ENCODE measurements at regions not wholly inside any gene's neighbourhood (a gene's known extent, or its start where the extent isn't known, plus 50 kb on each side); places are given as distances from the start of the nearest gene placed in this dataset.

DNA sequence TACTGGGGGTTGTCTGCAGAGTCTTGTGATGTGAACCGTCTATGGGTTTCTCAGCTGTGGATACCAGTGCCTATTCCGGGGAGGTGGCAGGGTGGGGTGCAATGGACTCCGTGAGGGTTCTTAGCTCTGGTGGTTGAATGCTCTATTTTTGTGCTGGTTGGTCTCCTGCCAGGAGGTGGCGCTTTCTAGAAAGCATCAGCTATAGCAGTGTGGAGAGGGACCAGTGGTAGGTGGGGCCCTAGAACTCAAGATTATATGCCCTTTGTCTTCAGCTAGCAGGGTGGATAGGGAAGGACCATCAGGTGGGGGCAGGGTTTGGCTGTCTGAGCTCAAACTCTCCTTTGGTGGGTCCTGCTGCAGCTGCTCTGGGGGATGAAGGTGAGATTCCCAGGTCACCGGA, 127.3 kb upstream of the PLD5 start:
- Histone ChIP-seq H3K4me3 (no peak overlapping the region), H3K4me1 (ENCODE audit: control insufficient read depth in 1 of 2, low read depth in 2 of 2) (no peaks in the 10 kb centered on the region), H3K36me3 (no peaks in the 10 kb centered on the region), H3K27me3 (replicated peaks; ENCODE audit: insufficient read depth) (no peaks in the 10 kb centered on the region), H3K9me3 (no peaks in the 10 kb centered on the region), H3K27ac (no peak overlapping the region)
- no peak for DNase-seq (ENCODE audit: low spot score)
- TF ChIP-seq, protein P1, sequence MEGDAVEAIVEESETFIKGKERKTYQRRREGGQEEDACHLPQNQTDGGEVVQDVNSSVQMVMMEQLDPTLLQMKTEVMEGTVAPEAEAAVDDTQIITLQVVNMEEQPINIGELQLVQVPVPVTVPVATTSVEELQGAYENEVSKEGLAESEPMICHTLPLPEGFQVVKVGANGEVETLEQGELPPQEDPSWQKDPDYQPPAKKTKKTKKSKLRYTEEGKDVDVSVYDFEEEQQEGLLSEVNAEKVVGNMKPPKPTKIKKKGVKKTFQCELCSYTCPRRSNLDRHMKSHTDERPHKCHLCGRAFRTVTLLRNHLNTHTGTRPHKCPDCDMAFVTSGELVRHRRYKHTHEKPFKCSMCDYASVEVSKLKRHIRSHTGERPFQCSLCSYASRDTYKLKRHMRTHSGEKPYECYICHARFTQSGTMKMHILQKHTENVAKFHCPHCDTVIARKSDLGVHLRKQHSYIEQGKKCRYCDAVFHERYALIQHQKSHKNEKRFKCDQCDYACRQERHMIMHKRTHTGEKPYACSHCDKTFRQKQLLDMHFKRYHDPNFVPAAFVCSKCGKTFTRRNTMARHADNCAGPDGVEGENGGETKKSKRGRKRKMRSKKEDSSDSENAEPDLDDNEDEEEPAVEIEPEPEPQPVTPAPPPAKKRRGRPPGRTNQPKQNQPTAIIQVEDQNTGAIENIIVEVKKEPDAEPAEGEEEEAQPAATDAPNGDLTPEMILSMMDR (IDR thresholded peaks at IDR 0.05): no peak
- no peak for ATAC-seq (ENCODE audit: insufficient number of reproducible peaks, low FRiP score, low read depth)

DNA sequence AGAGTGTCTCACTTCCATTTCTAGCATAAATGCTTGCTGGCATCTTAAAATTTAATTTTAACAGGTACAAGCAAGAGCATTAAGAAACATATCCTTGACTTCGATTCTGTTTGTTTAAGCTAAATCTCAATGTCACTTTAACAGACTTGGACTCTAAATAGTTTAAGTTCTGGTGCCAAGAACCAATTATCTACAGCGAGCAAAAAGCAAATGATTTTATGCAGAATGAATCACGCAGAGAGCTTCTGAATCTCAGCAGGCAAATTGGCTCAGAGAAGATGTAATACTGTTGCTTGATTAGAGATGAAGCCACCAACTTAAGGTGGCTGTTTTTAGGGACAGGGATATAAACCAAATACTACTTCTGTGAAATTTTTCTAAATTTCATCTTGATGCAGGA, 117.0 kb upstream of the PLD5 start:
- ATAC-seq (ENCODE audit: insufficient number of reproducible peaks, low FRiP score, low read depth) (no peak), DNase-seq (ENCODE audit: low spot score) (no peak)
- TF ChIP-seq, protein P1 (IDR thresholded peaks at IDR 0.05): no peak
- H3K27ac ChIP-seq: no peak overlapping the region
- H3K9me3 ChIP-seq: no peaks in the 10 kb centered on the region
- H3K4me1 ChIP-seq (ENCODE audit: control insufficient read depth in 1 of 2, low read depth in 2 of 2): no peaks in the 10 kb centered on the region
- no peaks in the 10 kb centered on the region for H3K27me3 ChIP-seq (replicated peaks; ENCODE audit: insufficient read depth)
- H3K4me3 ChIP-seq: no peak overlapping the region
- H3K36me3 ChIP-seq: no peaks in the 10 kb centered on the region

DNA sequence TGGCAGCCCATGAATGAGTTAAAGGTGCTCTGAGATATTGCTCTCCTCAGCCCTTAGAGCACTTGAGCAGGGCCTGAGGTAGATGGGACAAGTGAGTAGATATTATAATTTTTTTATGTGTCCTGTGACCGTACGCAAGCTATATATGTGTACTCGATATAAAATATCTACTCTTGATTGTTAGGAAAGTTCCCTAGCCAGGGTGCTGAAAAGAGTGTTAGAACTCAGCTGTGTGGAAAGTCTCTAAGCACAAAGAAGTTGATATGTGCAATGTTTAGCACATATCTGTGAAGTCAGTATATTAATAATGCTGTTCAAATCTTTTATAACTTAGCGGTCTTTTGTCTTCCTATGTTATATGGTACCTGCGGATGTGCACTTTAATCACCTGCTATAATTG, 114.6 kb upstream of the PLD5 start:
- Histone ChIP-seq H3K4me3 (no peak overlapping the region), H3K36me3 (no peaks in the 10 kb centered on the region), H3K9me3 (no peaks in the 10 kb centered on the region), H3K27me3 (replicated peaks; ENCODE audit: insufficient read depth) (no peaks in the 10 kb centered on the region), H3K4me1 (ENCODE audit: control insufficient read depth in 1 of 2, low read depth in 2 of 2) (no peaks in the 10 kb centered on the region), H3K27ac (no peak overlapping the region)
- ATAC-seq (ENCODE audit: insufficient number of reproducible peaks, low FRiP score, low read depth) (no peak), DNase-seq (ENCODE audit: low spot score) (no peak)
- TF ChIP-seq, protein P1 (IDR thresholded peaks at IDR 0.05): no peak

DNA sequence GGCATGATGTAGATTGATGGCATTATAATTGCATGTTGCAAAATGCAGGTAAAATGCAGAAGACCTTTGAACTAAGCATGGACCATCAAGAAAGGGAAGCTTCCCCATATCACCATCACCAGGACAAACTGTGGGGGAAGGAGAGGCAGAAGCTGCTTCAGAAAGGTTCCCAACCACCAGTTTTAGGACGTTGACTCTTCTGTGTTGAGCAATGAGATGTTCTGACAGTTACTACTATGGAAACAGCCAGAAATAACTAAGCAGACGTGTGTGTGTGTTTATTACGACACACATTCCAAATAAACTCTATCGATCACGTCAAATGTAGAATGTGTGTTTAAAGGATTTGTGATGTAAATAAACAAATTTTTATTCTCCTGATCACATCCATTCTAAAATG, 110.2 kb upstream of the PLD5 start:
- H3K27me3 ChIP-seq (replicated peaks; ENCODE audit: insufficient read depth): no peaks in the 10 kb centered on the region
- TF ChIP-seq, protein P1 (IDR thresholded peaks at IDR 0.05): no peak
- no peak overlapping the region for H3K4me3 ChIP-seq
- no peak overlapping the region for H3K27ac ChIP-seq
- no peaks in the 10 kb centered on the region for H3K4me1 ChIP-seq (ENCODE audit: control insufficient read depth in 1 of 2, low read depth in 2 of 2)
- no peaks in the 10 kb centered on the region for H3K36me3 ChIP-seq
- DNase-seq (ENCODE audit: low spot score): no peak
- no peaks in the 10 kb centered on the region for H3K9me3 ChIP-seq
- ATAC-seq (ENCODE audit: insufficient number of reproducible peaks, low FRiP score, low read depth): no peak

DNA sequence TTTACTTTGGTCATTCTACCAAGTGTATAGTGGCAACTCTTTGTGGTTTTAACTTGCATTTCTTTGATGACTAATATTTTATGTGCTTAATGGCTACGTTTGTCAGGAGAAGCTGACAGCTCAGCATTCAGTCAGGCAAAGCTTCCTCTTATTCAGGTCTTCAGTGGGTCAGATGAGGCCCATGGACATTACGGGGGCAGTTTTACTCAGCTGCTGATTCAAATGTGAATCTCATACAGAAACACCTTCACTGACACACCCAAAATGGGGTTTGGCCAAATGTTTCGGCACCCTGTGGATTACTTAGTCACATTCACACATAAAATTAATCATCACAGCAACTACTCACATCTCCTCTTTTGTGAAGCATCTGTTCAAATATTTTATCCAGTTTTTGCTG, 104.9 kb upstream of the PLD5 start:
- Histone ChIP-seq H3K27ac (no peak overlapping the region), H3K4me3 (no peak overlapping the region), H3K9me3 (no peaks in the 10 kb centered on the region), H3K27me3 (replicated peaks; ENCODE audit: insufficient read depth) (no peaks in the 10 kb centered on the region), H3K4me1 (ENCODE audit: control insufficient read depth in 1 of 2, low read depth in 2 of 2) (no peaks in the 10 kb centered on the region), H3K36me3 (no peaks in the 10 kb centered on the region)
- DNase-seq (ENCODE audit: low spot score) (no peak), ATAC-seq (ENCODE audit: insufficient number of reproducible peaks, low FRiP score, low read depth) (no peak)
- TF ChIP-seq, protein P1 (IDR thresholded peaks at IDR 0.05): no peak
